ENCODE measurements at regions not wholly inside any gene's neighbourhood (a gene's known extent, or its start where the extent isn't known, plus 50 kb on each side); places are given as distances from the start of the nearest gene placed in this dataset.

- H3K27me3 ChIP-seq = no peaks in the 10 kb centered on the region
- H3K4me1 ChIP-seq = peaks cover 0 to 4% (median 0%) of the 10 kb centered on the region in 4 donors
- H3K36me3 ChIP-seq = no peaks in the 10 kb centered on the region
- DNase-seq = no peak
- peaks cover 0 to 6% (median 0%) of the 10 kb centered on the region in 4 donors for H3K9me3 ChIP-seq
- H3K4me3 ChIP-seq = no peak overlapping the region
- no peak for TF ChIP-seq CTCF (IDR thresholded peaks at IDR 0.05)
- no peak for TF ChIP-seq POLR2A (IDR thresholded peaks at IDR 0.05)
- peak overlapping the region in 1 of 4 donors; percentile 42 for H3K27ac ChIP-seq
Observed at GRCh38 chr6:106735828-106736227, 106.5 kb downstream of the QRSL1 start.

- Histone ChIP-seq H3K9me3 (peaks cover 0 to 6% (median 0%) of the 10 kb centered on the region in 4 donors), H3K4me3 (no peak overlapping the region), H3K27ac (peak overlapping the region in 1 of 4 donors; percentile 42), H3K27me3 (no peaks in the 10 kb centered on the region), H3K36me3 (no peaks in the 10 kb centered on the region), H3K4me1 (peaks cover 0 to 4% (median 0%) of the 10 kb centered on the region in 4 donors)
- no peak for DNase-seq
- no peak for TF ChIP-seq POLR2A (IDR thresholded peaks at IDR 0.05)
- no peak for TF ChIP-seq CTCF (IDR thresholded peaks at IDR 0.05)
Observed at GRCh38 chr6:106735136-106735633, 105.8 kb downstream of the QRSL1 start.

- no peaks in the 10 kb centered on the region for H3K27me3 ChIP-seq
- no peak overlapping the region for H3K4me3 ChIP-seq
- no peaks in the 10 kb centered on the region for H3K36me3 ChIP-seq
- H3K9me3 ChIP-seq = peaks cover 0 to 6% (median 0%) of the 10 kb centered on the region in 4 donors
- no peak for TF ChIP-seq CTCF (IDR thresholded peaks at IDR 0.05)
- TF ChIP-seq POLR2A (IDR thresholded peaks at IDR 0.05) = no peak
- H3K4me1 ChIP-seq = peaks cover 0 to 4% (median 1%) of the 10 kb centered on the region in 4 donors
- no peak for DNase-seq
- H3K27ac ChIP-seq = no peak overlapping the region
Observed at GRCh38 chr6:106733386-106733785, 104.0 kb downstream of the QRSL1 start.

GRCh38 chr6:106732376-106732940 lies 103.1 kb downstream of the QRSL1 start:
- Histone ChIP-seq H3K4me1 (peaks cover 0 to 5% (median 2%) of the 10 kb centered on the region in 4 donors), H3K27me3 (no peaks in the 10 kb centered on the region), H3K4me3 (no peak overlapping the region), H3K36me3 (no peaks in the 10 kb centered on the region), H3K9me3 (peaks cover 0 to 6% (median 0%) of the 10 kb centered on the region in 4 donors), H3K27ac (no peak overlapping the region)
- TF ChIP-seq CTCF (IDR thresholded peaks at IDR 0.05) (no peak), POLR2A (IDR thresholded peaks at IDR 0.05) (no peak)
- no peak for DNase-seq

- Histone ChIP-seq H3K9me3 (peaks cover 0 to 6% (median 0%) of the 10 kb centered on the region in 4 donors), H3K27me3 (no peaks in the 10 kb centered on the region), H3K4me1 (peaks cover 0 to 5% (median 2%) of the 10 kb centered on the region in 4 donors), H3K36me3 (no peaks in the 10 kb centered on the region), H3K4me3 (no peak overlapping the region), H3K27ac (peak overlapping the region in 2 of 4 donors; percentile 15 to 38)
- TF ChIP-seq CTCF (IDR thresholded peaks at IDR 0.05) = no peak
- TF ChIP-seq POLR2A (IDR thresholded peaks at IDR 0.05) = no peak
- no peak for DNase-seq
Observed at GRCh38 chr6:106731843-106732160, 102.4 kb downstream of the QRSL1 start.

Data from Peyer's patch (tissue), 4 donors.